GM21825 (cell line): ENCODE measurements at regions not wholly inside any gene's neighbourhood (a gene's known extent, or its start where the extent isn't known, plus 50 kb on each side); places are given as distances from the start of the nearest gene placed in this dataset.

Experiments used
- ATAC-seq: cut with Tn5 transposase; IDR thresholded peaks from one replicate; pipeline ENCODE4 v1.9.1; 2021; ENCODE audit warnings: mild to moderate bottlenecking, moderate library complexity; ENCODE audit not compliant: unreplicated experiment

GRCh38 chr4:104418286-104418685 is 76.4 kb downstream of the CXXC4 start:
- ATAC-seq, result no peak

GRCh38 chr4:104417357-104417882 is 77.3 kb downstream of the CXXC4 start:
- ATAC-seq, result no peak

GRCh38 chr4:104416725-104417356 is 77.9 kb downstream of the CXXC4 start:
- no peak for ATAC-seq

- ATAC-seq, result no peak
Observed at GRCh38 chr4:104413487-104413886, 81.2 kb downstream of the CXXC4 start.

GRCh38 chr4:104412344-104412743 is 82.3 kb downstream of the CXXC4 start:
- ATAC-seq, result no peak

- ATAC-seq, result no peak
Observed at GRCh38 chr4:104411502-104411901, 83.2 kb downstream of the CXXC4 start.

- ATAC-seq, result no peak
Observed at GRCh38 chr4:104408878-104409277, 85.8 kb downstream of the CXXC4 start.

- ATAC-seq, result no peak
Observed at GRCh38 chr4:104404361-104404760, 90.3 kb downstream of the CXXC4 start.

GRCh38 chr4:104395168-104395614 is 99.5 kb downstream of the CXXC4 start:
- ATAC-seq, result no peak

- ATAC-seq, result no peak
Observed at GRCh38 chr4:104394406-104395167, 100.1 kb downstream of the CXXC4 start.

- ATAC-seq, result no peak
Observed at GRCh38 chr4:104393655-104394324, 100.9 kb downstream of the CXXC4 start.

- ATAC-seq, result no peak
Observed at GRCh38 chr4:104385713-104386112, 109.0 kb downstream of the CXXC4 start.

GRCh38 chr4:104382961-104383360 is 111.7 kb downstream of the CXXC4 start:
- no peak for ATAC-seq

- no peak for ATAC-seq
Observed at GRCh38 chr4:104381729-104382128, 113.0 kb downstream of the CXXC4 start.

GRCh38 chr4:104365618-104366017 is 129.1 kb downstream of the CXXC4 start:
- ATAC-seq, result no peak

- no peak for ATAC-seq
Observed at GRCh38 chr4:104353481-104353880, 141.2 kb downstream of the CXXC4 start.

GRCh38 chr4:104352211-104352610 is 142.5 kb downstream of the CXXC4 start:
- no peak for ATAC-seq

- no peak for ATAC-seq
Observed at GRCh38 chr4:104351706-104352105, 143.0 kb downstream of the CXXC4 start.

- ATAC-seq, result no peak
Observed at GRCh38 chr4:104345598-104346242, 149.0 kb downstream of the CXXC4 start.

GRCh38 chr4:104344342-104344980 is 150.2 kb downstream of the CXXC4 start:
- ATAC-seq, result no peak

GRCh38 chr4:104334410-104334809 is 160.3 kb downstream of the CXXC4 start:
- ATAC-seq, result no peak
